HG02938 (cell line): ENCODE measurements at regions not wholly inside any gene's neighbourhood (a gene's known extent, or its start where the extent isn't known, plus 50 kb on each side); places are given as distances from the start of the nearest gene placed in this dataset.
"Not testable (repeated sequence)": the region's sequence is repeated elsewhere in the genome, so short reads cannot be mapped to it uniquely, and the experiment has no call there.

Source experiments
- ATAC-seq: cut with Tn5 transposase; IDR thresholded peaks from one replicate; pipeline ENCODE4 v1.9.1; 2021; ENCODE audit warnings: mild to moderate bottlenecking, moderate library complexity; ENCODE audit not compliant: unreplicated experiment

- no peak for ATAC-seq
Measured at GRCh38 chr4:55028196-55028595, 97.2 kb downstream of the KDR start.

DNA sequence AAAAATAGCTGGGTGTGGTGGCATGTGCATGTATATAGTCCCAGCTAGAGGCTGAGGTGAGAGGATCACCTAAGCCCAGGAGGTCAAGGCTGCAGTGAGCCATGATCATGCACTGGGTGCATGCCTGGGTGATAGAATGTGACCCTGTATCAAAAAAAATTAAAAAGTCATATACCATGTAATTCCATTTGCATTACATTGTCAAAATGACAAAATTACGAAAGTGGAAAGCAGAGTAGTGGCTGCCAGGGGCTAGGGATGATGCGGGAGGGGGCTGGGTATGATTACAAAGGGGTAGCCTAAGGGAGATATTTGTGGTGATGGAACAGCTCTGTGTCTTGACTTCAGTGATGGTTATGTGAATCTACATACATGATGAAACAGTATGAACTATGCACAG, 97.8 kb downstream of the KDR start:
- ATAC-seq: no peak

GRCh38 chr4:55025456-55025855, 99.9 kb downstream of the KDR start:
- ATAC-seq: not testable (repeated sequence)

GRCh38 chr4:55023030-55023429, 102.4 kb downstream of the KDR start:
- ATAC-seq: no peak

DNA sequence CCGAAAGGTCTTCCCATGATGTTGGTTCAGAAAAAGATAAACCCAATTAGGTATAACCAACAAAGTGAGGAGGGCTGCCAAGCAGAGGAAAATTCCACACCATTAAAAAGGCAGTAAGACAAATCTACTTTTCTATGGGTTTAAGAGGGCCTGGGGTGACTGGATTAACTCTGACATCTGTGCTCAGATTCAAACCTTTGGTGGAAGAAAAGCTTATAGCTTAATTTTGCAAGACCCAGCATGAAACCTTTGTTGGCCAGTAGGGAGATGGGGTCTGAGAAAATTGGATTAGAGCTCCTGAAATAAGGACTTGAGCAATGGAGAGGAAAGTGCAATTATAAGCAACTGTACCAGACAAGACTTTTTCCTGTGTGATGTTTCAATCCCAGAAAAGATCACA, 104.2 kb downstream of the KDR start:
- no peak for ATAC-seq

GRCh38 chr4:55020131-55020530, 105.3 kb downstream of the KDR start:
- ATAC-seq: no peak

- ATAC-seq: no peak
Measured at GRCh38 chr4:55018978-55019377, 106.4 kb downstream of the KDR start.

- no peak for ATAC-seq
Measured at GRCh38 chr4:55018521-55018920, 106.9 kb downstream of the KDR start.

DNA sequence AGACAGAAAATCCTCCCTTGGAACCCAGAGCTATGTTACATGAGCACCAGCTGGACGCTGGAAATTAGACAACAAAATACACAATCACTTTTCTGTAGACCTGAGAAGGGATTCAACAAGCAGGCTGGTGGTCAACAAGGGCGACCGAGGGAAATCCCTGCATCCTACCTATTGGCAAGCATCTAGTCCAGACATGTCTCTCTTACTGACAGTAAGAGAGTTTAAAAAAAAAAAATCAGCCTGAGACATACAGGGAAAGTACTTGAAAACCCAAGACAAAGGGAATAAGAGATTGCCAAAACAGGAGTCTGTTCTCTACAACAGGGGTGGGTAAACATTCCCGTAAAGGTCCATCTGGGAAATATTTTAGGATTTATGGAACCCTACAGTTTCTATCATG, 108.0 kb downstream of the KDR start:
- no peak for ATAC-seq

GRCh38 chr4:55016131-55016530, 109.3 kb downstream of the KDR start:
- ATAC-seq: no peak

- no peak for ATAC-seq
Measured at GRCh38 chr4:55014876-55015275, 110.5 kb downstream of the KDR start.

- ATAC-seq: no peak
Measured at GRCh38 chr4:55013431-55013955, 111.9 kb downstream of the KDR start.

DNA sequence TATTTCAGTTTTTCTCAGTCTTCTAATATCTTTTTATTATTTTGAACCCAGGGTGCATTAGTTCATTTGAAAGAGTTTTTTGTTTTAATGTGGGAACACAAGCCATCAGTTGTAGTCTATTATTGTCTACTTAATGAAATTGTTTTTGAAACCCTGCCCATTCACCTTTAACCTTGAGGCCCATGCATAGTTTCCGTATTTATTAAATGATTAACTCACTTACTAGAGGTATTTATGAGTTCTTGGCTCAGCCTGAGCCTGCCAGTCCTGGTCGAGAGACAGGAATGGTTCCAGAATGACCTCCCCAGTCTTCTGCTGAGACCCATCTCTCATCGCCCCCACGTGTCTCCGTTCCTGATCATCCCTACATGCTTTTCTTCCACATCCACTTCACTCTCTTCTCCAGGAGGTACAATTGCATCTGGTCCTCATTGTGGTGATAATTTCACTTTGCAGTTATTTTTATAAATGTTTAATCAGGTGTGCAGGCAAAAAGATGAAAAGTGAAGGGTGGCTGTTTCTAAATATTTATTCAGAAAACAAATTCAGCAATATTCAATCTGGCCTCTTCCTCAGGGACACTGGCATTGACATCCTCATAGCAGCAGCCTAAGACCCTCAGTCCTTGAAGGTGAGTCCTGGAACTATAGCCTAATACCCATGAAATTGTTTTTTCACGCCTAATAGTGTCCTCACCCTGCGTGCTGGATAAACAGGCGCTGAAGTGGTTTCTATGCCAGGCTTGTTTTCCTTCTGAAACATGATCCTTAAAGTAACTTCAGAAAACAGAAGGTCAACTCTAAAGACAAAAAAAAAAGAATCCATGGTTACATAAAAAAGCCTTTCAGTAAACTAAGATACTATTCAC, 112.8 kb downstream of the KDR start:
- ATAC-seq: no peak

GRCh38 chr4:55011761-55012160, 113.6 kb downstream of the KDR start:
- no peak for ATAC-seq

GRCh38 chr4:55010550-55010949, 114.8 kb downstream of the KDR start:
- ATAC-seq: no peak

DNA sequence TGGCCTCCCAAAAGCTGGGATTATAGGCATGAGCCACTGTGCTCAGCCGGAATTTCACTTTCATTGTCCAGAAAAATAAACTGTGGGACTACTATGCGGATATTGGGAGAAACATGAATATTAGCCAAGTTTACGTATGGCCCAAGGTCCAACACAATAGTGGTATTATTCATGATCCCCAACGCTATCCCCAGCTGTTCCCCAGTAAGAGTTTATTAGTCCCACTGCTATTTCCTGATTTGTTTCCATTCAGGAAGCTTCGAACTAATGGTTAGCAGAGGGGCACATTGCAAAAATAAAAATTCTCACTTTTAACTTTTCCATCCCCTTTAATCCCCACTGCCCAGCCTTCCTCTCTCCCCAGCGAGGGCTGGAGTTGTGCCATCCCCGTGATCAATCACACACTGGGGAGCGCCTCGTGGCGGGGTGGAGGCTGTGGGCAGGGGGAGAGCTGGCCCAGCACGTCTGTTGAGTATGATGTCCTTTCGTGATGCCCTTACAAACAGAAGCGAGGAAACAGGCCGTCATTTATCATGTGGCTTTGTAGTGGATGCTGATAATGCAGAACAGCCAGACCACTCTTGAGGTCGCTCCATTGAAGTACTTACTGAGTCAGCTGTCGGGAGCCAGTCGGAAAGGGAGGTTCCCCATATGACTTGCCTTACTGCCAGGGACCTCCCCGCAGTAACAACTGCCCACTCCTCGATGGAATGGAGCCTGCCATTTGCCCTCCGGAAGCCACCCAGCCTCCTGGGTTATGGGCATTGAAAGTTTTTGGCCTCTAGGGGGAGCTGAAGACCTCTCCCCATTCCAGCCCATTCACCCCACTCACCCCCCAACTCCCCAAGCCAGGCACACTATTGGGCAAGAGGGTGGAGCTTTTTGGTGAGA, 117.0 kb downstream of the KDR start:
- no peak for ATAC-seq

DNA sequence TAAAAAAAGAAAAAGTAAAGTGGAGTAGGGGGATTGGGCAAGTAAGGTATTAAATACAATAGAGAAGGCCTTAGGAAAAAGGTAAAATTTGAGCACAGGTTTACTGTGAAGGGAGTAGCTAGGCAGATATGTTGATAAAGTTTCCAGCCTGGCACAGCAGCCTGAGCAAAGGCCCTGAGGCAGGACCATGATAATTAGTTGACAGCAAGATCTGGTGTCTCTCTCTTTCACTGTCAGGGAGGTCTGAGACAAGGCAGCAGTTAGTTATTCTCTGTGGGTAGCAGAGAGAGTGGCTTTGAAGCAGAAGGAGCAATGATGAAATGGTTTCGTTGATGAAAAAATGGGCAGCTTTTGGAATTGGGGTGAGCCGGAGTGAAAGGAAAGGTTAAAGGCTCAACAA, 119.5 kb downstream of the KDR start:
- no peak for ATAC-seq

- ATAC-seq: no peak
Measured at GRCh38 chr4:55004831-55005230, 120.6 kb downstream of the KDR start.

DNA sequence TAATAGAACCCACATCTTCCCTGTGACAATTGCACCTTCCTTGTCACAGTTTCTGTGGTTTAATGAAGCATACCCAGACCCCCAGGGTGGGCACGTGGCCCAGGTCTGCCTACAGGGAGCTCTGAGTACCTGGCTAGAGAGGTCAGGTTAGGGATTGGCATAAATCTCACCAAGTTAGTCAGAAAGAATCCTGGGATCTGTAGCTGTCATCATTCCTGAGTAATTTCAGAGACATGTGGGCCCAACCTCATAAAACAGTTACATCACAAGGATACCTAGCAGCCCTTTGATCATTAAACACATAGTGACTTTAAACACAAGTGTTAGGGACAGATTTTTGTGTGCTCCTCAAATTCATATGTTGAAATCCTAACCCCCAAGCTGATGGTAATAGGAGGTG, 123.0 kb downstream of the KDR start:
- ATAC-seq: no peak

DNA sequence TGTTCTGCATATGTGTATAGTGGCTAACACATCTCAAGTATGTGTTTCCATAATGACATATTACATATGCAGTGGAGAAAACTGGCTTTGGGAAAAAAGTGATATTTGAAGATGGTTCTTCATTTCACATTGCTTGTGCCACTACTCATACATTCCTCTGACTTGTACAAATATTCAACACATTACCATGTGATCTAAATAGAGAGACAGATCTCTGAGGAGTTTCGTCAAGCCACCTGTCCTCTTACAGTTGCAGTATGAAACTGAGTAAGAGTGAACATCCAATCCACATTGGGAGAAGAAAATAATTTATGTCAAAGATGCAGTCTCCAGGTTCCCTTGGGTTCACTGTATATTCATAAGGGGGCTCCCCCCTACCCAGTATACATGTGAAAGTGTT, 123.9 kb downstream of the KDR start:
- ATAC-seq: no peak

- no peak for ATAC-seq
Measured at GRCh38 chr4:54999003-54999402, 126.4 kb downstream of the KDR start.
